Thymus (tissue), 11 donors: ENCODE measurements at regions not wholly inside any gene's neighbourhood (a gene's known extent, or its start where the extent isn't known, plus 50 kb on each side); places are given as distances from the start of the nearest gene placed in this dataset.
"Not testable (repeated sequence)": the region's sequence is repeated elsewhere in the genome, so short reads cannot be mapped to it uniquely, and the experiment has no call there.

Experiments
- DNase-seq, 9 donors: peaks; one replicate each; pipeline ENCODE4 v3.0.0-alpha.2; 2013; ENCODE audit warnings: low spot score in 9 of 9, low read depth in 6 of 9, missing footprints in 1 of 9
- H3K27ac ChIP-seq, 2 donors: one replicate each; pipeline ENCODE4 v1.5.1; 2013; ENCODE audit warnings: control low read depth in 1 of 2, low read depth in 1 of 2, low read length in 1 of 2, mild to moderate bottlenecking in 1 of 2, moderate library complexity in 1 of 2
- H3K27me3 ChIP-seq, 2 donors: one replicate each; pipeline ENCODE4 v1.5.1; 2013; ENCODE audit warnings: low read length in 1 of 2; ENCODE audit not compliant: control insufficient read depth in 2 of 2, insufficient read depth in 1 of 2
- H3K36me3 ChIP-seq, 2 donors: one replicate each; pipeline ENCODE4 v1.5.1; 2013; ENCODE audit warnings: low read length in 1 of 2, mild to moderate bottlenecking in 1 of 2, moderate library complexity in 1 of 2; ENCODE audit not compliant: control insufficient read depth in 2 of 2, insufficient read depth in 2 of 2
- H3K4me1 ChIP-seq, 2 donors: one replicate each; pipeline ENCODE4 v1.5.1; 2013; ENCODE audit warnings: low read length in 2 of 2; ENCODE audit not compliant: control insufficient read depth in 2 of 2, insufficient read depth in 2 of 2
- H3K4me3 ChIP-seq, 2 donors: one replicate each; pipeline ENCODE4 v1.5.1; 2013; ENCODE audit warnings: low read length in 2 of 2, control low read depth in 1 of 2, mild to moderate bottlenecking in 1 of 2
- H3K9me3 ChIP-seq, 2 donors: one replicate each; pipeline ENCODE4 v1.5.1; 2013; ENCODE audit warnings: low read length in 1 of 2, mild to moderate bottlenecking in 1 of 2; ENCODE audit not compliant: control insufficient read depth in 2 of 2, insufficient read depth in 1 of 2
- WGBS: extraction: QIAGEN DNeasy Blood & Tissue Kit; methylation state at CpG from one replicate; pipeline ENCODE4 v1.1.7; 2013; 5-methylcytosine and 5-hydroxymethylcytosine counted together
- donor health status: healthy.

DNA sequence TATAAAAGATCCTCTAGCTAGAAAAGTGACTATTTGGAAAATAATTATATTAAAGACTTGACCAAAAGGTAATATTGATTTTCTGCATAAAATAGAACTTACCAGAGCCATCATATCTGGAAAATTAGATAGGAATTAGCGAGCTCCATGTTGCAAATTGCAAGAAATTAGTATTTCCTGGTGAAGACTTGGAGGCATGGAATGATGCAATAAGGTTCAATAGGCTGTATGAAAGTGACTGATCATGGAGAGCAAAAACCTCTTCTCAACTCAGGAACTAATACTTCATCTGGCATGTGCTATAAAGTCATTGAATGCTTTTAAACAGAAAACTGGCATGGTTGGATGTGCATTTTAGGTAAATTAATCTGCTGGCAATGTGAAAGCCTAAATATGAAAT is 66.3 kb upstream of the UFM1 start:
- H3K27me3 ChIP-seq = no peaks in the 10 kb centered on the region
- H3K4me3 ChIP-seq = no peak overlapping the region
- H3K36me3 ChIP-seq = no peaks in the 10 kb centered on the region
- no peaks in the 10 kb centered on the region for H3K9me3 ChIP-seq
- no peak for DNase-seq
- 83% methylated on average over 1 of the region's 1 CpG for WGBS
- no peaks in the 10 kb centered on the region for H3K4me1 ChIP-seq
- H3K27ac ChIP-seq = no peak overlapping the region

- 90% methylated on average over 2 of the region's 2 CpGs for WGBS
- no peak overlapping the region for H3K27ac ChIP-seq
- H3K27me3 ChIP-seq = no peaks in the 10 kb centered on the region
- no peaks in the 10 kb centered on the region for H3K9me3 ChIP-seq
- H3K4me1 ChIP-seq = no peaks in the 10 kb centered on the region
- no peak overlapping the region for H3K4me3 ChIP-seq
- no peaks in the 10 kb centered on the region for H3K36me3 ChIP-seq
- DNase-seq = no peak
Observed at GRCh38 chr13:38265132-38265497, 84.5 kb upstream of the UFM1 start.

DNA sequence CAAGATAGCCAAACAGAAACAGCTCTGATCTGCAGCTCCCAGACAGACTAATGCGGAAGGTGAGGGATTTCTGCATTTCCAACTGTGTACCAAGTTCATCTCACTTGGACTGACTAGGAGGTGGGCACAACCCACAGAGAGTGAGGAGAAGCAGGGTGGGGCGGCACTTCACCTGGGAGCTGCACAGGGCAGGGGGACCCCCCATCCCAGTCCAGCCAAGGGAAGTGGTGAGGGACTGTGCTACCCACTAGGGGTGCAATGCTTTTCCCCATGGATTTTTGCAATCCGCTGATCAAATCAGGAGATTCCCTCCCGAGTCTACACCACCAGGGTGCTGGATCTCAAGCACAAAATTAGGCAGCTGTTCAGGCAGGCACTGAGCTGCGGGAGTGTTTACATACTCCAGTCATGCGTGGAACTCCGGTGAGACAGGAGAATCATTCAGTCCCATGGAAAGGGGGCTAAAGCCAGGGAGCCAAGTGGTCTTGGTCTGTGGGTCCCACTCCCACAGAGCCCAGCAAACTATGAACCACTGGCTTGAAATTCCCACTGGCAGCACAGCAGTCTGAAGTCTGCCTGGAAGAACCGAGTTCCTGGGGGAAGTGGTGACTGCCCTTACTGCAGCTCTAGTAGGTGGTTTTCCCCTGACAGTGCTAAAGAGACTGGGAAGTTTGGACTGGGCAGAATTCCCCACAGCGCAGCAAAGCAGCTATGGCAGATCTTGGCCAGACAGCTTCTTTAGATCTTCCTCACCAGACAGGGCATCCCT is 85.1 kb upstream of the UFM1 start:
- Histone ChIP-seq H3K27ac (no peak overlapping the region), H3K36me3 (no peaks in the 10 kb centered on the region), H3K27me3 (no peaks in the 10 kb centered on the region), H3K4me1 (no peaks in the 10 kb centered on the region), H3K4me3 (no peak overlapping the region), H3K9me3 (no peaks in the 10 kb centered on the region)
- no peak for DNase-seq
- WGBS = 90% methylated on average over 9 of the region's 9 CpGs

- H3K27me3 ChIP-seq = no peaks in the 10 kb centered on the region
- DNase-seq = no peak
- H3K4me1 ChIP-seq = no peaks in the 10 kb centered on the region
- no peak overlapping the region for H3K4me3 ChIP-seq
- H3K36me3 ChIP-seq = no peaks in the 10 kb centered on the region
- no peaks in the 10 kb centered on the region for H3K9me3 ChIP-seq
- no peak overlapping the region for H3K27ac ChIP-seq
Observed at GRCh38 chr13:38262211-38262610, 87.4 kb upstream of the UFM1 start.

- no peak overlapping the region for H3K4me3 ChIP-seq
- no peaks in the 10 kb centered on the region for H3K36me3 ChIP-seq
- no peak overlapping the region for H3K27ac ChIP-seq
- H3K4me1 ChIP-seq = no peaks in the 10 kb centered on the region
- H3K27me3 ChIP-seq = no peaks in the 10 kb centered on the region
- DNase-seq = no peak
- H3K9me3 ChIP-seq = no peaks in the 10 kb centered on the region
Observed at GRCh38 chr13:38255600-38255999, 94.1 kb upstream of the UFM1 start.

GRCh38 chr13:38239874-38240273 is 109.8 kb upstream of the UFM1 start:
- H3K36me3 ChIP-seq = no peaks in the 10 kb centered on the region
- no peaks in the 10 kb centered on the region for H3K9me3 ChIP-seq
- no peaks in the 10 kb centered on the region for H3K27me3 ChIP-seq
- no peak overlapping the region for H3K4me3 ChIP-seq
- no peaks in the 10 kb centered on the region for H3K4me1 ChIP-seq
- no peak overlapping the region for H3K27ac ChIP-seq
- DNase-seq = no peak

- Histone ChIP-seq H3K27me3 (no peaks in the 10 kb centered on the region), H3K4me1 (no peaks in the 10 kb centered on the region), H3K4me3 (no peak overlapping the region), H3K27ac (no peak overlapping the region), H3K36me3 (no peaks in the 10 kb centered on the region), H3K9me3 (peaks cover 0 to 11% of the 10 kb centered on the region in 2 donors)
- peak in 1 of 9 donors; percentile 1 for DNase-seq
- 85% methylated on average over 2 of the region's 2 CpGs for WGBS
Observed at GRCh38 chr13:38228322-38228721, 121.3 kb upstream of the UFM1 start.

DNA sequence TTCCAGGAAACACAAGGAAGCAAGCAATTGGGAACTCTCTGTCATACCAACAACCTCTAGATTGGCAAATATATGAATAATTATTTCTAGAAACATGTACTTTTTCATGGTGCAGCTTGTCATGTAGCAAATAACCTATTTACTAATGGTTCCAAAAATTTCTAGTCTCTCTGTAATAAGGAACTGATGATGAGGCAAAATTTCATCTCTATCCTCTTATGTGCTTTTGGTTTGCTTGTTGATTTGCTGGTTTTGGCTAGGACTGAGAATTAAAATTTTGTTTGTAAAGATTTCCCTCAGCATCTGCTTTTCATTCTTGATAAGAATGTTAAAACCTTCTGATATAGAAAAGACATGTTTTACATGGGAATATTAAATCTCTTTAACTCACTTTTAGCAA is 123.2 kb upstream of the UFM1 start:
- Histone ChIP-seq H3K27me3 (no peaks in the 10 kb centered on the region), H3K4me1 (no peaks in the 10 kb centered on the region), H3K4me3 (no peak overlapping the region), H3K9me3 (peaks cover 0 to 10% of the 10 kb centered on the region in 2 donors), H3K36me3 (no peaks in the 10 kb centered on the region), H3K27ac (no peak overlapping the region)
- DNase-seq = no peak

GRCh38 chr13:38223089-38223488 is 126.6 kb upstream of the UFM1 start:
- Histone ChIP-seq H3K4me1 (no peaks in the 10 kb centered on the region), H3K27ac (no peak overlapping the region), H3K4me3 (no peak overlapping the region), H3K27me3 (no peaks in the 10 kb centered on the region), H3K36me3 (no peaks in the 10 kb centered on the region), H3K9me3 (no peaks in the 10 kb centered on the region)
- no peak for DNase-seq
- 89% methylated on average over 1 of the region's 1 CpG for WGBS

- DNase-seq, H3K4me1 ChIP-seq: not testable (repeated sequence)
- WGBS = 97% methylated on average over 1 of the region's 1 CpG
Observed at GRCh38 chr13:38221120-38221519, 128.5 kb upstream of the UFM1 start.

More at GRCh38 chr13:38221120-38221519, 128.5 kb upstream of the UFM1 start:
- H3K27me3 ChIP-seq, H3K27ac ChIP-seq, H3K9me3 ChIP-seq, H3K36me3 ChIP-seq, H3K4me3 ChIP-seq: not testable (repeated sequence)
